ENCODE measurements at regions not wholly inside any gene's neighbourhood (a gene's known extent, or its start where the extent isn't known, plus 50 kb on each side); places are given as distances from the start of the nearest gene placed in this dataset.
A peak's percentile ranks its signal among the peaks of the same experiment; 100 is the strongest.
"Not testable (repeated sequence)": the region's sequence is repeated elsewhere in the genome, so short reads cannot be mapped to it uniquely, and the experiment has no call there.

DNA sequence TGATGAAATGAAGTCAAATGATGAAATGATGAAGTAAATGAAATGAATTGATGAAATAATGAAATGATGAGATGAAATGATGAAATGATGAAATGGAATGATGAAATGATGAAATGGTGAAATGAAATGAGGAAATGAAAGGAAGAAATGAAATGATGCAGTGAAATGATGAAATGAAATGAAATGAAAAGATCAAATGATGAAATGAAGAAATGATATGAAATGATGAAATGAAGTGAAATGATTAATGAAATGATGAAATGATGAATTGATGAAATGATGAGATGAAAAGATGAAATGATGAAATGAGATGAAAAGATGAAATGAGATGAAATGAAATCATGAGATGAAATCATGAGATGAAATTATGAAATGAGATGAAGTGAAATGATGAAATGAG is 139.2 kb upstream of the ERV3-1 start:
- not testable (repeated sequence) for DNase-seq

DNA sequence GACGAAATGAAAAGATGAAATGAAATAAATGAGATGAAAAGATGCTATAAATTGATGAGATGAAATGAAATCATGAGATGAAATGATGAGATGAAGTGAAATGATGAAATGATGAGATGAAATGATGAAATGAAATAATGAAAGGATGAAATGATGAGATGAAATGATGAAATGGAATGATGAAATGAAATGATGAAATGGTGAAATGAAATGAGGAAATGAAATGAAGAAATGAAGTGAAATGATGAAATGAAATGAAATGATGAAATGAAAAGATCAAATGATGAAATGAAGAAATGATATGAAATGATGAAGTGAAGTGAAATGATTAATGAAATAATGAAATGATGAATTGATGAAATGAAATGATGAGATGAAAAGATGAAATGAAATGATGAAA is 138.5 kb upstream of the ERV3-1 start:
- DNase-seq = not testable (repeated sequence)

DNA sequence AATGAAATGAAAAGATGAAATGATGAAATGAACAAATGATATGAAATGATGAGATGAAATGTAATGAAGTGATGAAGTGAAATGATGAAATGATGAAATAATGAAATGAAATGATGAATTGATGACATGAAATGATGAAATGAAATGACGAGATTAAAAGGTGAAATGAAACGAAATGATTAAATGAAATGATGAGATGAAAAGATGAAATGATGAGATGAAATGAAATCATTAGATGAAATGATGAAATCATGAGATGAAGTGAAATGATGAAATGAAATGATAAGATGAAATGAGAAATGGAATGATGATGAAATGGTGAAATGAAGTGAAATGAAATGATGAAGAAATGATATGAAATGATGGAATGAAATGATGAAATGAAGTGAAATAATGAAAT is 138.1 kb upstream of the ERV3-1 start:
- not testable (repeated sequence) for DNase-seq

DNA sequence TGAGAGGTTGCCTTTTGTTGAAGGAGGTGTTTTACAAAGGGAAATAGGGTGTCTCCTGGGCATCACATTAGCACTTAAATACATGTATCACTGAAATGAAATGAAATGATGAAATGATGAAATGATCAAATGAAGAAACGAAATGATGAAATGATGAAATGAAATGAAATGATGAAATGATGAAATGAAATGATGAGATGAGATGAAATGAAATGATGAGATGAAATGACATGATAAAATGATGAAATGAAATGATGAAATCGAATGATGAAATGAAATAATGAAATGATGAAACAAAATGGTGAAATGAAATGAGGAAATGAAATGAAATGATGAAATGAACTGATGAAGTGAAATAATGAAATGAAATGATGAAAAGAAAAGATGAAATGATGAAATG is 137.6 kb upstream of the ERV3-1 start:
- DNase-seq = not testable (repeated sequence)

DNA sequence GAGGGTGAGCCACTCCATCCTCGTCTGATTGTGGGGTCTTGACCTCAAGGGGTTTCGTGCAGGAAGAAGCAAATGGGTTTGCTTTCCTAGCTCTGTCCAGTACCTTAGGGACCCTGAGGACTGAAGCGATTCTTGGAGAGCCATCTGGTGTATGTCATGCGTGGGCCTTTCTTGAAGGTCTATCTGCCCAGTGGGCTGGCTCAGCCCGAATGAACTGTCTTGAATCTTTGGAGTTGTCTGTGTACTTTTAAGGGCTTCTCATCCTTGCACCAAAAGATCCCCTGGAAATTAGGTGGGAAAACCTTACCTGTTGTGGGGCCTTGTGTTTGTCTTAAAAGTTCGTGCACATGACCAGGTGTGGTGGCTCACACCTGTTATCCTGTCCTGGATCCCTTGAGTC is 135.4 kb upstream of the ERV3-1 start:
- not testable (repeated sequence) for DNase-seq

DNA sequence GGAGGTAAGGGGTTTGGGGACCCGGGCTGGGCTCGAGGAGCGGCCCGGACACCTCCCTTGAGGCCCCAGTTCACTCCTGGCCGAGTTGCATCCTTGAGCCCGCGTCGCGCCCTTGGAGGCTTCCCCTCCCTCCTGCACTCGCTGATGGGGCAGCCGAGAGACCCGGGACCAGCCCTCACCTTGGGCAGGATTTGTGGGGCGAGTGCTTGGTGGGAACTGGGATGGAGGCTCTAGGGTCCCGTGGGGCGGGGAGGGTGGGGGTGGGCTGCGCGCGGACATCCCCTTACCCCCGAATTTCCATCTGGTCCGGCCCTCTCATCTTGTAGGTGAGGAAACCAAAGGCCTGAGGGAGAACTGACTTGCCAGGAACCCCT is 134.9 kb upstream of the ERV3-1 start:
- DNase-seq = not testable (repeated sequence)

DNA sequence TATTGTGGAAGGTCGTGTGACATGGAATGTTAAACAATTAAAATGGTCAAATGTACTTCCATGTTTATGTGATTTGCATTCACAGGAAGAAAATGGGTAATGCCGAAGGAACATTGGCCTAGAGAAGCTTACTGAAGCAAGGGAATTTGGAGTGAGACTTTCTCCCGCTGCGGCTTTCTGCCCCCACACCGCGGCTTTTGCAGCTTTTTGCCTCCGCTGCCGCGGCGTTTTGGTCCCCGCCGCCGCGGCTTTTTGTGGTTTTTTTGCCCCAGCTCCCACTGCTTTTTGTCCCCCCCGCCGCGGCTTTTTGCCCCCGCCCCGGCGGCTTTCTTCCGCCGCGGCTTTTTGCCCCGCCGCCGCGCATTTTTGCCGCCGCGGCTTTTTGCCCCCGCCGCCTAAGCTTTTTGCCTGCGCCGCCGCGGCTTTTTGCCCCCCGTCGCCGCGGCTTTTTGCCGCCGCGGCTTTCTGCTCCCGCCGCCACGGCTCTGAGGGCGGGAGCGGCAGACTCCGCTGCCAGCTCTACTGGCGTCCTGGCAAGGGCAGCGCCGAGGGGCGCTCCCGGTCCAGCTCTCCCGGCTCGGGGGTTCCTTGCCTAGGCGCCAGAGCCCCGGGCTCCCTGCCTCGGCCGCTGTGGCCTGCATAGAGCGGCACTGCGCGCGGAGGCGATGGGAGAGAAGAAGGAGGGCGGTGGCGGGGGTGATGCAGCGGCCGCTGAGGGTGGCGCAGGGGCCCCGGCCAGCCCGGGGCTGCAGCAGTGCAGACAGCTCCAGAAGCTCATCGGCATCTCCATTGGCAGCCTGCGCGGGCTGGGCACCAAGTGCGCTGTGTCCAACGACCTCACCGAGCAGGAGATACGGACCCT is 134.3 kb upstream of the ERV3-1 start:
- DNase-seq = not testable (repeated sequence)

DNA sequence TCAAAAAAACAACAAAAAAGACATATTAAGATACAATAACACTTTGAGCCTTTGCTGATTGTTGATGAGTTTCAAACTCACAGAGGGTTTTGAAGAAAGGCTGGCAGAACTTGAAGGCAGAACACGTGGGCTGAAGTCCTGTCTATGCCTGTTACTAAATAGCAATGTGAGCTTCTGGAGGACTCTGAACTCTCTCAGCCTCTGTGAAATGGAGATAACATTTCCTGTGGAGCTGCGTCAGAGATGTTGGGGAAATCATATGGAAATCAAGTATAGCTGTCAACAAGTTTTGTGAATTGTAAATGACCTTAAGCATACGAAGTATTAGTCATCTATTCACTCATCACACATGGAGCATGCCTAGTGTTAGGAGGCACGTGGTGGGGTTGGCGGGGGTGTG is 130.4 kb upstream of the ERV3-1 start:
- DNase-seq = not testable (repeated sequence)

DNA sequence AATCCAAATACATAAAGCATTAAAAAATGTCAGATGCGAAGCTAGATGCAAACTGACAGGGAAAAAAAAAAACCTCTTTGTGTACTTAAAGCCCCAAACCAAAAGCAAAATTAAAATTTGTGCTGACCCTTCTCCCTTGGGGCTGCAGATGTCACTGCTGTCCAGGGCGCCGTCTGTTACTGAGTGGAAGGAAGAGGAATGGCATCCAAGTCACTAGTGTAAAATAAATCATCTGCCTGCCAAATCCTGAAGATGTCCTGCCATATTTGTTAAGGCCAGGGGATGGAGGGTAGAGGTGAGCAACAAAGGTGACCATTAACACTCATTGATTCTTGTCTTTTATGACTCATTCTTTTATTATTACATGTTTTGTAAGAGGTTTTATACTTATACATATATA is 126.6 kb upstream of the ERV3-1 start:
- not testable (repeated sequence) for DNase-seq

DNA sequence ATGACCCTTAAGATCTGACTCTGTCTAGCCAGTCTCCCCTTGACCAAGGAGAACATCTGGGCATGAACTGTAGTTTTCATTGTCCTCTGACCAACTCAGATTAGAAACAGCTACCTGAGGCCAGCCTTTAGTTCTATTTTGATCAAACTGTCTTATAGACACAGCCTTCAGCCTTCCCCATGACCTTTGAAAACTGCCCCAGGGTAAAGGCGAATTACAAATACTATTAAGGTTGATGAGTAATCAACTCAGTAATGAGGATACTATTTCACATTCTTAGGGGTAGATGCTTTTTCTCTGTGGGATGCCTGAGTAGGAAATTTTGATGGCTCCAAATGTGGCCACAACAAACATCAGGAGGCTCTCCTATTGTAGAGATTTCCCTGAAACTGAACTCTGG is 125.8 kb upstream of the ERV3-1 start:
- not testable (repeated sequence) for DNase-seq

DNA sequence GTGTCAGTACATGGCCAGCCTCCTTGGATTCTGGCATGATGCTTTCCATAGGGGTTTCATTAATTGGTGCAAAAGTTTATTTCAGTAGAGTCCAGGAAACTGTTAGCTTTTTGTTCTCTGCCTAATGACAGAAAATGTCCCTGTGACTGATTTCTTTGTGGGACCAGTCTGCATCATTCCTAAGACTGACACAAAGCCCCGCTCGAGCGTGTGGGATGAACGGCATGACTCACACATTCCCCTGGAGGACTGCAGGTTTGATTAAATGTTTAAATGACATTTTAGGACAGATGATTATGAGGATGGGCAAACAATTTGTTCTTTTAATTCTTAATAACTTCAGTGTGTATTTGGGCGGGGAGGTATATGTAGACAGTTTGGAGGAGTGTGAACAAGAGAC is 120.9 kb upstream of the ERV3-1 start:
- not testable (repeated sequence) for DNase-seq

DNA sequence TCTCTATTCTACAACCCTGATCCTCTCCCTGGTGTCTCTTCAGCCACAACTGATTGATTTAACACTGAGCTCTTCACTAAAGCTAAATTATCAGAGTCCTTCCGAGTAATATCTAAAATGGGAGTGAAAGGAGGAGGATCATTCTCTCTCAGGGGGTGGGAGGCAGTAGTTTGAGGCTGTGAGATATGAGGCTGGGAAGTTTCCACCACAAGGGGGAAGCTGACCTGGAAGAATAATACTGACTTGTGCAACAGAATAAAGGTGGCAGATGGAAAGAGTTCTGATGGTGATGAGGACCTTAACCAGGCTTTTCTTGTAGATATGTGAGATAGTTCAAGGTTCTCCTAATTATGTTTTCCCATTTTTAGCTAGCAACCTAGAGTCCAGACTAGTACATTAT is 118.1 kb upstream of the ERV3-1 start:
- not testable (repeated sequence) for DNase-seq

DNA sequence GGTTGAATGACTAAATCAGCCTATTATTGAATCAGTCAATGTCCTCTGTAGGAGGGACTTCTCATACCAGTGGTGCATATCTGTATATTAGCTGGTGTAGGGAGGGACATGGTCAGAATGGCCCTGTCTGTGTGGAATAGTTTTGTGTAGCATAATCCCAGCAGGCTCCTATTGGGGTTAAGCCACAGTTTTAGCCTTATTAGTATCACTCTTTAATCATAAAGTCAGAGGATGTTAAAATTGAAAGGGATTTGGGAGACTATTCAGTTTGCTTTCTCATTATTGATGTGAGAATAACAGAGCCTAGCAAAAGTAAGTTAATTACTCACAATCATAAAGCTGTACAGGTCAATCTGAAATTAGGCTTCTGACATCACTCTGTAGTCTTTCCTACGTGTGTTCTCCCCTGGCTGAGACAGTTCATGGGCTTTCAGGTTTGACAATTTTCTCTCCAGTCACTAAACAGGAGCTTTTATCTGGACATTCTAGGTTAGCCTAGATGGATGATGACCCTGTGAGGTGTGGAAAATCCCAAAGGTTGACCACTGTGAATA is 99.2 kb upstream of the ERV3-1 start:
- not testable (repeated sequence) for DNase-seq

DNA sequence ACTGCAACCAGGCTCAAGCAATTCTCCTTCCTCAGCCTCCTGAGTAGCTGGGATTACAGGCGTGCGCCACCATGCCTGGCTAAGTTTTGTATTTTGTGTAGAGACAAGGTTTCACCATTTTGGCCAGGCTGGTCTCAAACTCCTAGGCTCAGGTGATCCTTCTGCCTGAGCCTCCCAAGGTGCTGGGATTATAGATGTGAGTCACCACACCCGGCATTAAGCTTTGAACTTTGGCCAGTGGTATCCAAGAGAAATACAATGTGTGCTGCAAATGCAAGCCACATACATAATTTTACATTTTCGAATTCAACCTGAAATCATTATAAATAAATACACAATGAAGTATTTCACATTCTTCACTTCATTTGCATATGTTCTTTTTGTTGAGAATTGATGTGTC is 94.0 kb upstream of the ERV3-1 start:
- not testable (repeated sequence) for DNase-seq

DNA sequence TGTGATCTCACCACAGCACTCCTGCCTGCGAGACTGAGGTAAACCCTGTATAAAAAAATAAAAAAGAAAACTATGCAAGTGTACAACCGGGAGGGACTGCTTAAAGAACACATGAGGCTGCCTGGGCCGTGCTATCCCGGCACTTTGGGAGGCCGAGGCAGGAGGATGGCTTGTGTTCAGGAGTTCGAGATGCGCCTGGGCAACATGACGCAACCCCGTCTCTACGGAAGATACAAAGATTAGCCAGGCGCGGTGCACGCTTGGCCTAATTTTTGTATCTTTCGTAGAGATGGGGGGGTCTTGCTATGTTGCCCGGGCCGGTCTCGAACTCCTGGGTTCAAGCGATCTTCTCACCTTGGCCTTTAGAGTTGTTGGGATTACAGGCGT is 75.2 kb upstream of the ERV3-1 start:
- not testable (repeated sequence) for DNase-seq

DNA sequence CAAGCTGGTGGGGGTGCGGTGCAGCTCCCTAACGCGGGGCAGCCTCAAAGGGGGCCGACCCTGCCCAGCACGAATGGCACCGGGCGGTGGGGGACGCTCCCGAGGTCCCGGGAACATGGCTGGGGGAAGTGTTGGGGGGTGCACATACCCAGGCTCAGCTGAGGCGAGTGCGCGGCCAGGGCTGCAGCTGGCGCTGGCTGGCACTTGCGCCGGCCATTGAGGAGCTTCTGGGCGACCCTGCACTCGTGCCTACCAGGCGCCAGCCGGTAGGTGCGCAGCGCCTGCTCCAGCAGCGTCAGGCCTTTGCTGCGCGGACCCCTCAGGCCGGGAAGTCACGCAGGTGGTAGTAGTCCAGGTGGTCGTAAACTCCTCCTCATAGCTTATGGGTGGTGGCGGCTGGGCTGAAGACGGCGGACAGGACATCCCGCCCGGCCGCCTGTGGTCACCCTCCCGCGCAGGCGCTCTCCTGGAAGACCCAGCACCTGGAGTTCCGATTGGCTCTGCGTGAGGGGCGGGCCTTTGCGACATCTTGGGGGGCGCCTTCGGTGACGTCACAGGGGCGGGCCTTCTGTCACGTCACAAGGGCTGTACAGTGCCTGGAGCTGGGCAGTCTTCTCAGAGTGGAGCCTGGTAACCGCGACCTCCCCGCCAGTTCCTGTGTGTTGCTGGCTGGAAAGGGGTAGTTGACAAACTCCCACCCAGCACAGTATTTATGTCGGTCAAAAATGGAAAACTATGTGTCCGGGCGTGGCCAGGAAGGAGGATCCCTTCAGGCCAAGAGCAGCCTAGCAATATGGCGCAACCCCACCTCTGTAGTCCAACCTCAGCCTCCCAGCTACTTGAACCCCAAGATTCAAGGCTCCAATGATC is 74.5 kb upstream of the ERV3-1 start:
- peak; percentile 93 to 94 for DNase-seq

DNA sequence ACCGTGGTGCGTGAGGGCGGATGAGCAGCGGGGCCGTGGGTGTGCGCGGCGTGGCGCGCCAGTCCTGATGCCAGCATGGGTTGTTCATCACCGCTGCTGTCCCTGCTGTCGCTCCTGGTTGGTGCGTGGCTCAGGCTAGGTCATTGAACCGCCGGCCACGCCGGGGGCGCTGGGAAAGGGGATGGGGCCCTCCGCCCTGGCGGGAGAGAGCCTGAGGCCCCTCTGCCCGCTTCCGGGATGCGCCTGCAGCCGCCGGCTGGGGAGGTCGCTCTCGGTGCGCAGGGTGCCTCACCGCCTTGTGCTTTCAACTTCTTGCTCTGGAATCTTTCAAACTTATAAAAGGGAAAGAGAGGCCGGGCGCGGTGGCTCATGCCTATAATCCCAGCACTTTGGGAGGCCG is 68.5 kb upstream of the ERV3-1 start:
- DNase-seq = not testable (repeated sequence)

DNA sequence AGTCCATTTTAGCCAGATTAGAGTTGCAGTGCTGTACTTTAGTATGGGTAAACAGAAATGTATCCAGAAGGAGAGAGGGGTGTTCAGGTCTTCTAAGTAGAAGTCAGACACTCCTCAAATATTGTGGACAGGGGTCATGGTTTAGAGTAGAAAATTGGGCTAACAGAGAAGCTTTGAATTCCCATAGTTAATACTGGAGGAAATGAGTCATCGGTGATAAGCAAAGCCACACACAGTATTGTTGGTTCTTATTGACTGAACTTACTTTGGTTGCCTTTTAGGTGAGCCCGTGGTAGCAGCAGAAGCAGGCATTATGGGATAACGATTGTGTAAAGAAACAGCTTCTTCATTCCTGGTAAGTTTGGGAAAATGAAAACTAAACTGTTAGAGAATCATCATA is 66.7 kb upstream of the ERV3-1 start:
- DNase-seq = not testable (repeated sequence)

DNA sequence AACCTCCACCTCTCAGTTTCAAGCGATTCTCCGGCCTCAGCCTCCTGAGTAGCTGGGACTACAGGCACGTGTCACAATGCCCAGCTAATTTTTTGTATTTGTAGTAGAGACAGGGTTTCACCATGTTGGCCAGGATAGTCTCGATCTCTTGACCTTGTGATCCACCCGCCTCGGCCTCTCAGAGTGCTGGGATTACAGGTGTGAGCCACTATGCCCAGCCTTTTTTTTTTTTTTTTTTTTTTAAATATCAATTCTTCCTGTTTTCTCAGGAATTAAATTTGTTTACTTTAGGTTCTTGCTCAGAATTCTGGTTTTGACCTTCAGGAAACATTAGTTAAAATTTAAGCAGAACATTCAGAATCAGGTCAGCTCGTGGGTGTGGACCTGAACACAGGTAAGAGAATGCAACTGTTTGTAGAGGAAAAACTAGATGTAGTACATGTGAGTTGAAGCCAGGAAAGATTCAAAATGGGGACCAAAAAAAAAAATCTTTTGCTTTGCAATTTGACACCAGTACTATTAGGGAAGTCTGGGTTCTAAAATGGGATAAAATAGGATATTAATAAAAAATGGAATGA is 65.5 kb upstream of the ERV3-1 start:
- DNase-seq = not testable (repeated sequence)

DNA sequence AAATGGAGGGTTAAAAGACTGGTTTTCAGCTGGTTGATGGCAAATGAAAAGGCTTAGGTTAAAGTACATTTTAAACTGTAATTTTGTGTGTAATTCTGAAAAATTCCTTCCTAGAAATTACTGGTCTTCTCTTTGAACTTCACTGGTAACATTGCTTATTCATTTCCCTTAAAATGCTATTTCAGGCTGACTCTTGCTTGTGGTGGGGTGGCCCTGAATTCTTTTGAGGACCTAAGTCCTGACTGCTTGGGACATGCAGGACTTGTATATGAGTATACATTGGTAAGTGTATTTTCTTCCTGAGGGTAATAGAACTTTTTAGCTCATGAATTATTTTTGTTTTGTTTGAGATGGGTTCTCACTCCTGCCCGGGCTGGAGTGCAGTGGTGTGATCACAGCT is 63.0 kb upstream of the ERV3-1 start:
- DNase-seq = not testable (repeated sequence)

DNA sequence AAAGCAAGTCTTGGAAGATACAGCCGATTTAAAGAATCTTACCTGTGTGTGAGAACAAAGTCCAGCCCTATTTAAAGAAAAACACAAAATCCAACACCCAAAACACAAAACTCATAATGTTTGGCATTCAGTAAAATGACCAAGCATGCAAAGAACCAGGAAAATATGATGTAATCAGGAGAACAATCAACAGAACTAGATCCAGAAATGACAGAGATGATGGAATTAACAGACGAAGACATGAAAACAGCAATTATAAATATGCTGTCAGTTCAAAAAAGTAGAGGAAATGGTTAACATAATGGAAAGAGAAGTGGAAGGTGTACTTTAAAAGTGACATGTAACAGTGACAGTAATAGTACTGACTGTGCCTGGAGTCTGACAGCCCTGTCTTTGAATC is 56.1 kb upstream of the ERV3-1 start:
- not testable (repeated sequence) for DNase-seq

DNA sequence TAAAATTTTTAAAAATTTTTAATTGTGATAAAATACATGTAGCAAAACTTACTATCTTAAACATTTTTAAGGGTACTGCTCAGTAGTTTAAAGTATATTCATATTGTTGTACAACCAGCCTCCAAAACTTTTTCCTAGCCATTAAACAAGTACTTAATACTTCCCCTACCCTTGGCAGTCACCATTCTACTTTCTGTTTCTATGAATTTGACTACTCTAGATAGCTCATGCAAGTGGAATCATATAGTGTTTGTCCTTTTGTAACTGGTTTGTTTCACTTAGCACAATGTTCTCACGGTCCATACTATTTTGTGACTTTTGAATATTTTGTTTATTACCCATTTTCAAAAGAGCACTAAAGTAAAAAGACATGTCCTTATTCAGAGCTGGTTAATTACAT is 52.8 kb upstream of the ERV3-1 start:
- not testable (repeated sequence) for DNase-seq

Data from CD4-positive, alpha-beta T cell treated with Interferon alpha-2 for 1 hour (primary cell).